HEK293 (cell line): ENCODE measurements at regions not wholly inside any gene's neighbourhood (a gene's known extent, or its start where the extent isn't known, plus 50 kb on each side); places are given as distances from the start of the nearest gene placed in this dataset.

ENCODE experiments used
- ZNF133 ChIP-seq: fragments of 450-650 bp; formaldehyde crosslinking; IDR thresholded peaks from 2 replicates; pipeline ENCODE4 v1.5.1; 2016; ENCODE audit warnings: missing biosample characterization, missing genetic modification characterization
- ZNF561 ChIP-seq: fragments of 450-650 bp; IDR thresholded peaks from 2 replicates; pipeline ENCODE4 v1.5.1; 2018; ENCODE audit warnings: missing biosample characterization, missing genetic modification characterization, borderline replicate concordance
- TF ChIP-seq, protein P1 (sequence below): fragments of 450-650 bp; formaldehyde crosslinking; IDR thresholded peaks from 2 replicates; pipeline ENCODE4 v1.5.1; 2016; ENCODE audit warnings: missing biosample characterization, missing genetic modification characterization

GRCh38 chr4:30860978-30861377 lies 140.8 kb downstream of the PCDH7 start:
- TF ChIP-seq ZNF561 (tag by site-specific recombination): no peak
- TF ChIP-seq, protein P1, sequence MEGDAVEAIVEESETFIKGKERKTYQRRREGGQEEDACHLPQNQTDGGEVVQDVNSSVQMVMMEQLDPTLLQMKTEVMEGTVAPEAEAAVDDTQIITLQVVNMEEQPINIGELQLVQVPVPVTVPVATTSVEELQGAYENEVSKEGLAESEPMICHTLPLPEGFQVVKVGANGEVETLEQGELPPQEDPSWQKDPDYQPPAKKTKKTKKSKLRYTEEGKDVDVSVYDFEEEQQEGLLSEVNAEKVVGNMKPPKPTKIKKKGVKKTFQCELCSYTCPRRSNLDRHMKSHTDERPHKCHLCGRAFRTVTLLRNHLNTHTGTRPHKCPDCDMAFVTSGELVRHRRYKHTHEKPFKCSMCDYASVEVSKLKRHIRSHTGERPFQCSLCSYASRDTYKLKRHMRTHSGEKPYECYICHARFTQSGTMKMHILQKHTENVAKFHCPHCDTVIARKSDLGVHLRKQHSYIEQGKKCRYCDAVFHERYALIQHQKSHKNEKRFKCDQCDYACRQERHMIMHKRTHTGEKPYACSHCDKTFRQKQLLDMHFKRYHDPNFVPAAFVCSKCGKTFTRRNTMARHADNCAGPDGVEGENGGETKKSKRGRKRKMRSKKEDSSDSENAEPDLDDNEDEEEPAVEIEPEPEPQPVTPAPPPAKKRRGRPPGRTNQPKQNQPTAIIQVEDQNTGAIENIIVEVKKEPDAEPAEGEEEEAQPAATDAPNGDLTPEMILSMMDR: no peak
- TF ChIP-seq ZNF133: no peak
